ENCODE measurements at regions not wholly inside any gene's neighbourhood (a gene's known extent, or its start where the extent isn't known, plus 50 kb on each side); places are given as distances from the start of the nearest gene placed in this dataset.

DNA sequence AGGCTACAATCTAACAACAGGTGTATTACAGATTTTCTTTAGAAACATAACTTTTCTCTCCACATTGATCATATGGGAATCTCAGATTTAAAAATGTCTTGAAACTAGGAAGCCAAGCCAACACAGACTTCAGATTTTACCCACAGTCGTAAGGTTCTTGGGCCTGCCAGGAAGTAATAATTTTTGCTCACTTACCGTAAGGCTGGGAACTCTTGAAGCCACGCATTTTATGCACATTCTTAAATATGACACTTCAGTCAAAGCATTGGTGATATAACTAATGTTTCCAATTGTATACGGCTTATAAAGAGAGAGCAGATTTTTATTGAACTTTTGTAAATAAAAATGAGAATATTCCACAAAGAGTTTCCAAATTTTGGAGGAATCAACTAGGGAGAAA is 328.9 kb upstream of the TRPC7 start:
- no peak for DNase-seq (ENCODE audit: low spot score)

DNA sequence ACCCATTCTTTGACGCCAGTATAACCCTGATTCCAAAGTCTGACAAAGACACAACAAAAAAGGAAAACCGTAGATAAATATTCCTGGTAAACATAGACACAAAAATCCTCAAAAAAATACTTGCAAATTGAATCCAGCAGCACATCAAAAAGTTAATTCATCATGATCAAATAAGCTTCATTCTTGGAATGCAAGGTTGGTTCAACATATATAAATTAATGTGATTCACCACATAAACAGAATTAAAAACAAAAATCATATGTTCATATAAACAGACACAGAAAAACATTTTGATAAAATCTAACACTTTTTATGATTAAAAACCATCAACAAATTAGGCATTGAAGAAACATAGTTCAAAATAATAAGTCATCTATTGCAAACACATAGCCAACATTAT is 324.2 kb upstream of the TRPC7 start:
- no peak for DNase-seq (ENCODE audit: low spot score)

DNA sequence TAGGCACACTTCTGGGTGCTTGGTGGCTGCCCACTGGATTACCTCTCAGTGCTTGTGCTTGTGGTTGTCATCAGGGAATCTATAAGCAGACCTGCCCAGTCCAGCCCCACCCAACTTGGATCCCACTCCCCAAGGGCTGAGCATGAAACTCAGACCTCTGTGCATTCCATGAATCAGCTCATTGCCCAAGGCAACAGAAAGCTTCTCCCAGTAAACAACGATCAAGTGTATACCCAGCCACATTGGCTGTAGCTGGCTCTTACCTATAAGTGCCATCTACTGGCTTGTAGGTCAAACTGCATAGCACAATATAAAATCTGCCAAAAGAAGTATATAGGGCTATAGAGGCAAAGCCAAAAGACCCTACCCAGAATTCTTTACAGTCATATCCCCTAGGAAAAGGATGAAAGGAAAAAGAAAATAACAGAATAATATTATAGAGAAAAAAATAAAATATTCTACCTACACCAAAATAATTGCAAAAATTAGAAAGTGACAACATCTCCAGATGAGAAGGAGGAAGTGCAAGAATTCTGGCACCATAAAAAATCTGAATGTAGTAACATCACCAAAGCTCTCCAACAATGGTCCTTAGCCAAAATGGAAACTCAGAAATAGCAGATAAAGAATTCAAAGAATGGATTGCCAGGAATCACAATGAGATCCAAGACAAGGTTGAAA is 321.0 kb upstream of the TRPC7 start:
- DNase-seq (ENCODE audit: low spot score): peak; percentile 78

DNA sequence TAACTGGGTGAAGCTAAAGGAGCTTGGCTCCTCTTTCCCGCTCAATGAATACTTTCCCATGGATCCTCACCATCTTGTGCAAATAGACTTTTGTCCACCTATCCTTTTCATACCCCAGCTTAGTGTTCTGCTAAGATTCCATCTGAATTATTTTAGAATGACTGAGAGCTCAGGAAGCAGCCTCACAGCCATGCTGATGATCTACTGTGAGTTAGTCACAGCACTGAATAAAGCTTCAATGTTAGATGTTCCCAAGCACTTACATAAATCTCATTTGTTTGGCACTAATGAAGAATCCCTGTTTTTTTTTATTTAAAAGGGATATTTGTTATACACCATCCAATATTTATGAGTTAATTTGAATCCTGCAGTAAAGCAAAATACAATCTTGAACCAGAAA is 317.6 kb upstream of the TRPC7 start:
- DNase-seq (ENCODE audit: low spot score): no peak

DNA sequence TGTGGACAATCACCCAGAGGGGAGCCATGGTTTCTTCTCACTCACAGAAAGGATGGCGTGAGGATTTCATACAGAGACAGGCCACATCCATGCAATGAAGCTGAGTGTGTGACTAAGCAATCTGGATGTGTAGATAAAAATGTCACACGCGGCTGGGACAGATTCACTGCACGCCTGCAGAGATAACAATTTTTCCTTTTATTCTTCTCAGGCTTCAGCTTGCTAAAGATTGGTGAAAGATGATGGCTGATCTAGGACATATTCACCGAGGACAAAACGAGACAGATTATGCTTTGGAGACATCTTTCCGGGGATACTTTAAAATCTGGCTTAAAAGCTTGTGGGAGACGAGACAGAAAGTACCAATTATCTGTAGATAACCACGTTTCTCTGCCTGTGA is 313.9 kb upstream of the TRPC7 start:
- no peak for DNase-seq (ENCODE audit: low spot score)

DNA sequence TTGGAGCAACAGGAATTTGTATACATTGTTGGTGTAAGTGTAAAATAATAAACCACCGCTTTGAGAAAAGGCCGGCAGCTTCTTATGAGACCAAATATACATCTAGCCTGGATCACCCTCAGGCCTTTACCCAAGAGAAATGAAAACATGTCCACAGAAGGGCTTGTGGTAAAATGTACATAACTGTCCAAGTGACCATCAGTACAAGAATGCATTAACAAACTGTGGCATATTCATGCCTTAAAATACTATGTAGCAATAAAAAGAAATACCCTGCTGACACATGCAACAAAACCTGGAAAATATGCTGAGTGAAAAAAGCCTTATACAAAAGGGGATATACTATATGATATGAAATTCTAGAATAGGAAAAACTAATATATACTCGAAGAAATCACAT is 311.9 kb upstream of the TRPC7 start:
- no peak for DNase-seq (ENCODE audit: low spot score)

DNA sequence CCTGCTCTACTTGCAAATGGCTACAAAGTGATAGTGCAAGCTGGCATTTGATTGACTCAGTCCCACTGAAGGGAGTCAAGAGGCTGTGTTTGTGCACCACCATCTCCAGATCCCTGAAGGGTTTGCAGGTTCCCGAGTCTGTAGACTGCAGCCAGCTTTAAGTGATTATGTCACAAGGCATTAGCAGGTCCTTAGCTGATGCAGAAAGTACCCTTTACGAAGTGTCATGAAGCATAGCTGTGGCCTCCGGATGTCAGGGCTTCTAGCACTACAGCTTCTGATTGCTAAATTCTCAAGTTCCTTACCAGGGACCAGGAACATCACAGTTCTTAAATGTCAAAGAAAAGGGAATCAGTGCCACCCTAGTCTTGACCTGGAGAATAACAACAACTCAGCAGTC is 311.3 kb upstream of the TRPC7 start:
- DNase-seq (ENCODE audit: low spot score): no peak

DNA sequence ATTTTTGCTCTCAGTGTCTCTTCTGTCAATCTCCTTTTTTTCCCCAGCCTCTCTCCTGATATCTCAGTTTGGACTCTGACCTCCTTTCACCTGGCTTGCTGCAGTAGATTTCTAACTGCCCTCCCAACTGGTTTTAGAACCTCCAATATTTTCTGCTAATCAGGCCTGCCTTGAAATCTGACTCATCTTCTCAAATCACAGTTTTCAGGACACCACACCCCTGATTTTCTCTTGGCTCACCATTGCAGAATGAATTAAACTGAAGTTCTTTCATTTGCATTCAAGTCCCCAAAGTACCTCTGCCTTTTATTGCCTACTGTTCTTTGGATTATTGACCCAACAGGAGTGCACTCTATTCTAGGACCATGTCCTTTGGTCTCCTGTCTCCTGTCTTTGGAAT is 310.4 kb upstream of the TRPC7 start:
- no peak for DNase-seq (ENCODE audit: low spot score)

DNA sequence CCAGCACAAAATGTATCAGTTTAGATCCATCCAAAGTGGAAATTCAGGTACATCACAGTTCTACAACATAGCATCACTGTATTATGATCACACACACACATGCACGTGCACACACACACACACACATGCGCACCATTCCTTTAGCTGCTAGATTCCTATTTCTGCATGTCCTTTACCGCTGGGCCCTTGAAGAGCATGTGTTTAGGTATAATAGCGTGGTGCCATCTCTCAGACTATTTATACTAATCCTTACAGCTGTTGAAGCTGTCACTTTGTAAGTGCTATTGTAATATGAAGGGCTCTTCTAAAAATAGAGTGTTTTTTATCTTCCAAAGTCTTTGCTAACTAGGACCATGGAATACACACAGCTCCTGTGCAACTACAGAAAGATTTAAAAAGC is 308.8 kb upstream of the TRPC7 start:
- DNase-seq (ENCODE audit: low spot score): no peak

DNA sequence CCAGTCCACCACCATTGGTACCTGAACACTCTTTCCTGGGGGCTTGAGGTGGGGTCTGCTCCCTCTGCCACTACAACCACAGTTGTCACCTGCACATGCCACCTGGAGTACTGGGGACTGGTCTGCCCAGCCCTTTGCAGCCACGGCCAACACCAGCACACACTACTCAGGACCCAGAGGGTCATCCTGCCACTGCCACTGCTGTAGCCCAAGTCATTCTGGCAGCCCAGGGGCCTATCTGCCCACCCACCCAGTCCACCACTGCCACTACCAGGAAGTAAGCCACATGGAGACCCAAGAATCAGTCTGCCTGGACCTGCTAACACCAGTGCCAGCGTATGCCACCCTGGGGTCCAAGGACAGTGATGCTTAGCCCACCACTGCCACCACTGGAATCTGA is 302.4 kb upstream of the TRPC7 start:
- DNase-seq (ENCODE audit: low spot score): no peak

DNA sequence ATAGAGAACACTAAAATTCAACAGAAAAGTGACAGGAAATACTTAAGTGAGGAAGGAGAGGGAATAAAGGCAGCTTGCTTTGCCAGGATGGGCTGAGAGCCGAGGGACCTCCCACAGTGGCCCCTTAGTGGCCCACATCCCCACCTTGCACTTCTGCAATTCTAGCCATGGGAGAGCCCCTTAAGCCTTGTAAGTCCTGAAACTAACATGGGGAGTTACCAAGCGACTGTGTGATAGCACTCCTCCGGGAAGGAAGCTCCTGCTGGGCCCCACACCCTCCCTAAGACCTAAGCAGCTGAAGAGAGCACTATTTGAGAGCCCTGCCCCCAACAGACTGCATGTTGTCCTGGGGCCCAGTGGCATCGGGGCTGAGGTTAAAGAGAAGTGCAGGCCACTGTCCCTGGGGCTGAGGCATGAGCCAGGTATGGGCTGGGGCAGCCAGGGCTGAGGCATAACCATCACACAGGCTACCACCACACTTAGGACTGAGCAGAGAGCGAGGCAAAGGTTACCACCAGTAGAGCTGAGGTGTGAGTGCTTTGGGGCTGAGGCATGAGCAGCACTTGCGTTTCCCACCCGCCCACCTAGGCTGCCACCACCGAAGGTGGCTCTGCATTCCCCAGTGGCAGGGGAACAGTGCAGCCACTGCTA is 301.8 kb upstream of the TRPC7 start:
- DNase-seq (ENCODE audit: low spot score): no peak

DNA sequence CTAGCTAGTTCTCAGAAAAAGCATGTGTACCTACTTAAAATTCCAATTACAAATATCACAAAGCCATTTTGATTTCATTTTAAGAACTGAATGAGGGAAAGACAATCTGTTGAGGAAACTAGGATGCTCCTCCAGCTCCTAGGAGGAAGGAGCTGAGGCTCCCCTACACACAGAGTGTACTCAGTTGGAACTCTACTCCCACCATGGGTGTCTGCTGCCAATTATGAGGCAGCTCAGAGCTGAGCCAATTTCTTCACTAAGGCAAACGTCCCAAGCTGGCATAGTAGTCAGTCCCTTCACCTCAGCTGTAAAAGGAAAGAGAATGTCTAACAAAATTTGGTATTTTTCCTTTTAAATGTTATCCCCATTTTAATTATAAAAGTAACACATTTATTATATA is 300.0 kb upstream of the TRPC7 start:
- no peak for DNase-seq (ENCODE audit: low spot score)

DNA sequence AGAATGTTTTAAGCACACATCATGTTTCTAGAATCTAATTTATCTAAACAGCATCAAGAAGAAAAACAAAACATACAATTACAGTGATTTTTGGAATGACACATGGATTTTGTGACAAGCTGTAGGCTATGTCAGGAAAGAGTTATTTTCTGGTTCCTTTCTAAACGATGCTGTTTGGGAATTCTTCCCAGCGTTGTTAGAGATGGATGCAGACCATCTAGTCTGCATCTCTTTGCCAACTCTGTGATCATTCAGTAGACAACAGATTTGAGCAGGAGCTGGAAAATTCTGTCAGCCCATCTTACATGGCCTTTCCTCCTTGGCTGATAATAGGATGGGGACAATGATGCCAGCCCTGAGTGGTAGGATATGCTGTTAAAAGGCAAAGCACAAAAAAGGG is 295.7 kb upstream of the TRPC7 start:
- DNase-seq (ENCODE audit: low spot score): no peak

DNA sequence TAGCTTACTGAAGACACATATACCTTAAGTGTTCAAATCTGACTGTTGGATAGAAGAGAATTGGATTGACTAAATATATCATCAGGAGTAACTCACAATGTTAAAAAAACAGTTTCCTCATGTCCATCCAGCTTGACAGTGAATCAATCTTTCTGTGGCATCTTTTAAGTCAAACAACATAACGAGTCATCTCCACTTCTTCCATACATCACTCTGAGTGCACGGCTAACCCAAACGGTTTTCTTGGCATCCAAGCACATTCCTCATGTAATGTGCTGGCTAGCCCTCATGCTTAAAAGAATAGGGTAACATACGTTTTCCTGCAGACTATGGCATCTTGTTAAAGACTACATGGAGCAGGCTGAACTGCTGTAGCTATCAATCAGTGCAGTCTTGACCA is 291.5 kb upstream of the TRPC7 start:
- DNase-seq (ENCODE audit: low spot score): no peak

DNA sequence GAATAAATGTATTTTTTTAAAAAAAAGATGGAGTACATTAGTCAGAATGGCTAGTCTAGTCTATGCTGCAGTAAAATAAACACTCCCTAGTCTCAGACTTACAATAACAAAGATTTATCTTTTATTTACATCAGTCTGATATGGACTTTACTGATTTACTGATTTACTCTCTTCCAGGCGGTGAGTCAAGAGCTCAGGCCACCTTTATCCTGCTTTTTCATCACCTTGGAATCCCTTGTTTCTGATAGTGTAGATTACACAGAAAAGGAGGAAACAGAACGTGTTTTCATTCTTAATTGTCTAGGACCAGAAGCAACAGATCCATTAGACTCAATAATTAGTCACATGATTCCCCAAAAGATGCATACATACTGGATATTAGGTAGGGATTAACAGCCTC is 290.1 kb upstream of the TRPC7 start:
- peak; percentile 40 for DNase-seq (ENCODE audit: low spot score)

DNA sequence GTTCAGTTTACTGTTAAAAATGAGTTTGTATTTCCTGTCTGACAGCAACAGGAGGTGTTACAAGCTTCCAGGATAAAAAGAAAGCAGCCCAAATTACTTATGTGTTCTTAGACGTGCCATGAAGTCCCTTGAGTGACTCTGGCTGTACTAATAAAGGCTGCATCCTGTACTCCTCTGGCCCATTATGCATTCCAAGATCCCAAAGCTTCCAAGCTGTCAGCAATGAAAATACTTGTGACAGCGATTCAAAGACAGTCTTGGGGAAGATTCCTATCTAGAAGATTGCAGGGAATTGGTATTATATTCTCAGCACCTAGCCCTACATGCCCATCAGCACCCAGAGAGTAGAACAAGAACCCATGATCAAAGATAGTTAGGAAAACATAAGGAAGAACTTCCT is 281.6 kb upstream of the TRPC7 start:
- no peak for DNase-seq (ENCODE audit: low spot score)

DNA sequence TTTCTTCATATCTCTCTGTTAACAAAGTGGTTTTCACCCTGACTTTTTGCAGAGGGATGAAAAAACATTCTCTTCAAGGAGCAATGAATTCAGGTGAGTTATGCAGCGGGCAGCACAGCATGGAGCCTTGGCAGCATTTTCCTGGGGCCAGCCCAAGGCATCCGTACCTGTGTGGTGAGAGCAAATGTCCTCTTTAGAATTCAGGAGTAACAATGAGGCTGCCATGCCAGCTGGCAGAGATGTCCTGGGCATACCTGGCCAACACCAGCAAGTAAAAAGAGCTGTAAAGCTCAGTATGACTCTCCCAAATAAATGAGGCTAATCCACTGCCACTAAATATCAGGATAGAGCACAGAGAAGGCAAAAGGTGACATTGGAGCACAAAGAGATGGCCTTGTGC is 277.6 kb upstream of the TRPC7 start:
- DNase-seq (ENCODE audit: low spot score): no peak

DNA sequence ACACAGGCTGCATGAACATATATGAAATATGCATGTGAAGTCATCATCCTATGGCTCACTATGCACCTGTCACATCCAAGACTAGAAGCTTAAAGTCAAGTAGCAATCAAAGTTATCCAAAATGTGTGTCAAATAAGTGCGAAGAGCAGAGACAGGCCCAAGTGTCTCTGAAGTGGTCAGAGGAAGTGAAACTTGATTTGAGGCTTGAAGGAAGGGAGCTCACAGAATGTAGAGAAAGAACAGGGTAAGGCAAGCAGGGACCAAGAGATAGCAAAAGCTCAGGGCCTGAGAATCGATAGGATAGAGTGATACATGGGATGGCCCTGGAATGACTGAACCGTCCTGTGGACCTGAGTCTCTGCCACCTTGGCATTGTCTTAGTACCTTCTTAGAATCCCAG is 274.3 kb upstream of the TRPC7 start:
- no peak for DNase-seq (ENCODE audit: low spot score)

DNA sequence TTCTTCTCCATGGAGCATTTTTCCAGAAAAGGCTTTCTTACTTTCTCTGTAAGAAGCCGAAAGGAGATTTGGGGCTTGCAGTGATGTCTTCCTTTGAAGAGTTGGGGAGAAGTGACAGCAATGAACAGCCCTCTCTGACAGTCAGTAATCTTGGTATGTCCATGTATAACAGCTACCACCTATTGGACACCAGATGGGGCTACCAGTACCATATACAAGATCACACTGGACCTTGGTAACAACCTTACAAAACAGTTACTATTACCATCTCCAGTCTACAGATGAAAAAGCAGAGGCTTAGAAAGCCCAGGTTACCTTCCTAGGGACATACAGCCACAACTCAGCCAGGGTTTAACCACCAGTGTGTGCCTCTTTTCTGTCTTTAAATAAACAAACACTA is 272.7 kb upstream of the TRPC7 start:
- DNase-seq (ENCODE audit: low spot score): no peak

DNA sequence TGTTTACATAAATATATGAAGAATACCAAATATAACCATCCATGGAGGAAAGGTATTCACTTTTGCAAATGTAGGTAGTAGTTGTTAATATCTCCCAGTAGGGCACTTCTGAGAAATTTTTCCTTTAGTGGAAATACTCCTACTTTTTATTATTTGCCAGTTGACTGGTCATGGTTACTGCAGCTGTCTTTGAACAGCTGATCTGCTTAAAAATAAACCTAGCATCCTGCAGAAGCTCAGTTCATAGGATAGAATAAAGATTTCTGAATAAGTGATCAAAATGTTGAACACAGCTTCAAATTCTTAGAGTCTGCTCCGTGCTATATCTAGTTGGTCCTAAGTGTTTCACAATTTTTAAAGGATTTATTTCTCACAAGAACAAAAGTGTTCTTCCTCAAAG is 270.7 kb upstream of the TRPC7 start:
- DNase-seq (ENCODE audit: low spot score): no peak

DNA sequence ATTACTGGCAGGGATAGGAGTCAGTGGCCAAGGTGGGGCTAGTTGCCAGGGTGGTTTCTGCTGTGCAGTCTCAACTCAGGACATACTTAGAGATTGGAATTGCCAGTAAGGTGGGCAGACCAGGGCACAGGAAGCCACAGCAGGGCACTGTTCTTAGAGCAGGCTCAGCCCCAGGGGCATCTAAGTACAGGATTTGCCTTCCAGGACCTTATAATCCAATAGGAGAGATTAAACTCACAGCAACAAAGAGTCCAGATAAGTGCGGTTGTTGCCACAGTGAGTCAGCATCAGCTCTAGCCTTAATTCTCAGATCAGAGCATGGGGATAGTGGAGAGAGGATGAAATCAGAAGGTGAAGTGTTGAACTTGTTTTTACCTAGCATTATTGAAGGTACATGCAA is 265.8 kb upstream of the TRPC7 start:
- DNase-seq (ENCODE audit: low spot score): peak; percentile 82

DNA sequence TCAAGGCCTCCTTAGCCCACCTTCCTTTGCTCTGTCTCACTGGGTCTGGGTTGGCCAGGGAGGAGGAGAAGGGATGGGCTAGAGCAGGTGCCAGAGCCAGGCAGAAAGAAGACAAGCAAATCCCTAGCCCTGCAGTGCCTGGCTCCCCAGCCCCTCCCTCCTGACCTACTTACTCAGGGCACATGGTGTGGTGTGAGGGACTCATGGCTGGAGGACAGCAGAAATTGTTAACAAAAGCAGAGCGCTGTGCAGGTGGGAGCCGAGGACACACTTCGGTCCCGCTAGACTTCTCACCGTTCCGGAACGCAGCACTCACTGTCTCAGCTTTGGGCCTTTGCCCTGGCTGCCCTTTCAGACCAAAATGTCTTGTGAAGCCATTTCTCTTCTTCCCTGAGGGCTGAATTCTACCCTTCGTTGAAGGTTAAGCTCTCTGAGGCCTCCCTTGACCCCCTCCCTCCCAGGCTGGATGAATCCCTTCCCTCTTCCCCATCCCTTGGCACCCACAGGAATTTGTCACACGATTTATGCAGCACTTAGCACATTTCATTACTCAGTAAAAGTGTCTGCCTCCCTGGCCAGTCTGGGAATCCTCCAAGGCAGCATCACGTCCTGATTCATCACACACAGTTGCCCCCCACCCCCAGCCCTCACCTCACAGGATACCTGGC is 263.9 kb upstream of the TRPC7 start:
- DNase-seq (ENCODE audit: low spot score): no peak

DNA sequence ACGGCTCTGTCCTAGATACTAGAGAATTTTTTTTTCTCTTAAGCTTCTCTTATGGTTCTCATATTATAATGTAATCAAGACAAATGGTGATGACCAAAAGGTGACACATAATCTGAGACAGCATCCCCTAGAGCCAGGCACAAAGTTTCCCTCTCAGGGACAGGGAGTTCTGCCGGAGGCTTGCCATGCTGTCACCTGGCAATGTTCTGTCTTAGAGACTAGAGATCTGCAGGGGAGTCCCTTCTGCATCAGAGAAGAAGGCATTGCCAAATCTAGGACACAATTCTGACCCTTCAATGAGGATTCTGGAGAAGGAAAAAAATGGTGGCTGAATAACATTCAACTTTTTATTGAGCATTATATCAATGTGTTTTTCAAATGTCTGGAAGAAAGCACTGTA is 261.2 kb upstream of the TRPC7 start:
- DNase-seq (ENCODE audit: low spot score): no peak

DNA sequence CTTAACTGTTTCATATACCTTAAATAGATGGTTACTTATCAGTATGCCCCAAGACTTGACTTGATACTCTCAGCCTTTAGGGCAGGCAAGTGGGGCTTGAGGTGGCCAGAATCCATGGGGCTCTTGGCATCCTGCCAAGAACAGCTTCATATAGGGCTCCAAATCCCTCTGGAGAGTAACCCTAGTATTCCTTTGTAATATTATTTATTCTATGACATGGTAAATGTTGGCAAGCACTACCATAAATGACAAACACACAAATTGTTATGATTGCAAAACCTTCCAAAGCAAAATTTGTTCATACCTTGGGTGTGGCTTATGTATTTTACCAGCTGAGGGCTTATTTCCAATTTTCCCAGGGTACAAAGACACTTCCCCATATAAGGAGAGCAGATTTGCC is 257.4 kb upstream of the TRPC7 start:
- no peak for DNase-seq (ENCODE audit: low spot score)

Data from H4 (cell line).